ENCODE measurements at regions not wholly inside any gene's neighbourhood (a gene's known extent, or its start where the extent isn't known, plus 50 kb on each side); places are given as distances from the start of the nearest gene placed in this dataset.
A peak's percentile ranks its signal among the peaks of the same experiment; 100 is the strongest.

DNA sequence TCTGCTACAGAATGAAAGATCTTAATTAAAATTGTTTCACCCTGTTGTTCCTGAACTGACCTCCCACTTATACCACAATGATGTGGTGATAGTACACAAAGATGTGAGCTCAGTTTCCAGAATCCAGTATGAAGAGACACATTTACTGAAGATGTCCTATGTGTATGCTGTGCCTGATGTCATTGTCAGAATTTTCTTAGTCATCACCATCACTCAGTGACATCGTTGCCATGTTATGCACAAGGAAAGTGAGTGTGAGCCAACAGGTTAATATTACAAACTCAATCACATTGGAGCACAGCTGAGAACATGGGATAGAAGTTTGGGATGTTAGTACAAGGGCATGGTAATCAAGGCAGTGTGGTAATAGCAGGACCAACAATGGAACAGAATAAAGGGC is 199.7 kb upstream of the CHRNA7 start:
- Histone ChIP-seq H3K27ac (ENCODE audit: insufficient read depth in 1 of 2, low read depth in 1 of 2, low read length in 2 of 2, poor library complexity in 1 of 2, severe bottlenecking in 2 of 2) (no peak overlapping the region), H3K9me3 (ENCODE audit: control extremely low read depth in 1 of 5, control insufficient read depth in 4 of 5, insufficient read depth in 2 of 5, low read depth in 1 of 5, low read length in 4 of 5) (peaks cover 0 to 8% (median 0%) of the 10 kb centered on the region in 5 experiments), H3K36me3 (ENCODE audit: control insufficient read depth in 4 of 4, insufficient read depth in 4 of 4, low read length in 3 of 4) (no peaks in the 10 kb centered on the region), H3K4me1 (ENCODE audit: control extremely low read depth in 1 of 4, control insufficient read depth in 4 of 4, insufficient read depth in 4 of 4, low read length in 3 of 4) (no peaks in the 10 kb centered on the region), H3K27me3 (replicated peaks in 2 of 5; ENCODE audit: control insufficient read depth in 4 of 5, insufficient read depth in 5 of 5, low read length in 4 of 5) (peaks cover 0 to 2% (median 0%) of the 10 kb centered on the region in 5 experiments), H3K4me3 (ENCODE audit: control insufficient read depth in 1 of 7, extremely low read depth in 1 of 7, insufficient read depth in 4 of 7, low read depth in 2 of 7, low read length in 6 of 7) (no peak overlapping the region)
- DNase-seq: no peak
- whole genome bisulfite sequencing (ENCODE audit: insufficient coverage): no CpG with 5 or more reads among the region's 1 CpG
- CTCF ChIA-PET: no interaction called here
- POLR2A ChIA-PET: no interaction called here

DNA sequence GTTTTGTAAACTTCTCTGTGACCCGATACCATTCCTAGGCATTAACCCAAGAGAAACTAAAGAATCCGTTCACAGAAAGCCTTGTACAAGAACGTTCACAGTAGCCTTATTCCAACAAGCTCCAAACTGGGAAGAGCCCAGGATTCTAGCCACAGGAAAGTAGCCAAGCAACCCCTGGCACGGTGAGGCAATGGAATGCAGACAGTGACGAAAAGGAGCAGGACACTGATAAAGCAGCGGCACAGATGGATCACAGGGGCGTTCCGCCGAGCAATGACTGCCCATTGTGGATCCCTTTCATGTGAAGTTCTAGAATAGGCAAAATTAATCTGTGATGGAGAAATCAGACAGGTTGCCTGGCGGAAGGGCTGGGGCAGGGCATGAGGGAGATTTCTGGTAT is 198.7 kb upstream of the CHRNA7 start:
- Histone ChIP-seq H3K4me1 (ENCODE audit: control extremely low read depth in 1 of 4, control insufficient read depth in 4 of 4, insufficient read depth in 4 of 4, low read length in 3 of 4) (no peaks in the 10 kb centered on the region), H3K4me3 (ENCODE audit: control insufficient read depth in 1 of 7, extremely low read depth in 1 of 7, insufficient read depth in 4 of 7, low read depth in 2 of 7, low read length in 6 of 7) (no peak overlapping the region), H3K9me3 (ENCODE audit: control extremely low read depth in 1 of 5, control insufficient read depth in 4 of 5, insufficient read depth in 2 of 5, low read depth in 1 of 5, low read length in 4 of 5) (peaks cover 0 to 8% (median 0%) of the 10 kb centered on the region in 5 experiments), H3K27me3 (replicated peaks in 2 of 5; ENCODE audit: control insufficient read depth in 4 of 5, insufficient read depth in 5 of 5, low read length in 4 of 5) (peaks cover 0 to 2% (median 0%) of the 10 kb centered on the region in 5 experiments), H3K36me3 (ENCODE audit: control insufficient read depth in 4 of 4, insufficient read depth in 4 of 4, low read length in 3 of 4) (no peaks in the 10 kb centered on the region), H3K27ac (ENCODE audit: insufficient read depth in 1 of 2, low read depth in 1 of 2, low read length in 2 of 2, poor library complexity in 1 of 2, severe bottlenecking in 2 of 2) (no peak overlapping the region)
- WGBS (ENCODE audit: insufficient coverage): 97% methylated on average over 10 of the region's 10 CpGs
- ChIA-PET CTCF (no interaction called here), POLR2A (no interaction called here)
- DNase-seq: no peak

GRCh38 chr15:31834654-31835053 is 195.7 kb upstream of the CHRNA7 start:
- POLR2A ChIA-PET: no interaction called here
- peaks cover 0 to 8% (median 0%) of the 10 kb centered on the region in 5 experiments for H3K9me3 ChIP-seq (ENCODE audit: control extremely low read depth in 1 of 5, control insufficient read depth in 4 of 5, insufficient read depth in 2 of 5, low read depth in 1 of 5, low read length in 4 of 5)
- no peaks in the 10 kb centered on the region for H3K4me1 ChIP-seq (ENCODE audit: control extremely low read depth in 1 of 4, control insufficient read depth in 4 of 4, insufficient read depth in 4 of 4, low read length in 3 of 4)
- no peak overlapping the region for H3K27ac ChIP-seq (ENCODE audit: insufficient read depth in 1 of 2, low read depth in 1 of 2, low read length in 2 of 2, poor library complexity in 1 of 2, severe bottlenecking in 2 of 2)
- CTCF ChIA-PET: no interaction called here
- DNase-seq: no peak
- H3K27me3 ChIP-seq (replicated peaks in 2 of 5; ENCODE audit: control insufficient read depth in 4 of 5, insufficient read depth in 5 of 5, low read length in 4 of 5): peaks cover 0 to 2% (median 0%) of the 10 kb centered on the region in 5 experiments
- no peaks in the 10 kb centered on the region for H3K36me3 ChIP-seq (ENCODE audit: control insufficient read depth in 4 of 4, insufficient read depth in 4 of 4, low read length in 3 of 4)
- H3K4me3 ChIP-seq (ENCODE audit: control insufficient read depth in 1 of 7, extremely low read depth in 1 of 7, insufficient read depth in 4 of 7, low read depth in 2 of 7, low read length in 6 of 7): no peak overlapping the region
- WGBS (ENCODE audit: insufficient coverage): 100% methylated on average over 3 of the region's 3 CpGs

DNA sequence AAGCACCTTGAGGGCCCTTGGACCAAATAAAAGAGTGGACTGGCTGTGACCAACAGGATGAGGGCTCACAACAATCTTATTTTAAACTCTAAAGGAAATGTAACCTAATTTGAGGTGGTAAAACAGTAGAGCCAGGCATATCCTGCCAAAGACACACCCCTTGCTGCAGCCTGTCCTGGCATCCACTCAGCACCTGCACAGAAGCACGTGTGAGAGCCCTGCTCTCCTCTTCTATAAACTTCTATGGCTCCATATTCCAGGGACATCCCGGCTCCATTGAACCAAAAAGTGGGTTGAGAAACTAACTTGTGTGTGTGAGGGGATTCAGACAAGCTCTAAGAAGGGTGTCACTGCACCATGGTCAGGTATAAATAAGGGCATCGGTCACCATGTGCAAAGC is 190.9 kb upstream of the CHRNA7 start:
- POLR2A ChIA-PET: no interaction called here
- H3K27me3 ChIP-seq (replicated peaks in 2 of 5; ENCODE audit: control insufficient read depth in 4 of 5, insufficient read depth in 5 of 5, low read length in 4 of 5): no peaks in the 10 kb centered on the region
- H3K36me3 ChIP-seq (ENCODE audit: control insufficient read depth in 4 of 4, insufficient read depth in 4 of 4, low read length in 3 of 4): no peaks in the 10 kb centered on the region
- no CpG with 5 or more reads among the region's 3 CpGs for WGBS (ENCODE audit: insufficient coverage)
- no peak overlapping the region for H3K4me3 ChIP-seq (ENCODE audit: control insufficient read depth in 1 of 7, extremely low read depth in 1 of 7, insufficient read depth in 4 of 7, low read depth in 2 of 7, low read length in 6 of 7)
- DNase-seq: no peak
- H3K9me3 ChIP-seq (ENCODE audit: control extremely low read depth in 1 of 5, control insufficient read depth in 4 of 5, insufficient read depth in 2 of 5, low read depth in 1 of 5, low read length in 4 of 5): no peaks in the 10 kb centered on the region
- CTCF ChIA-PET: no interaction called here
- no peaks in the 10 kb centered on the region for H3K4me1 ChIP-seq (ENCODE audit: control extremely low read depth in 1 of 4, control insufficient read depth in 4 of 4, insufficient read depth in 4 of 4, low read length in 3 of 4)
- no peak overlapping the region for H3K27ac ChIP-seq (ENCODE audit: insufficient read depth in 1 of 2, low read depth in 1 of 2, low read length in 2 of 2, poor library complexity in 1 of 2, severe bottlenecking in 2 of 2)

DNA sequence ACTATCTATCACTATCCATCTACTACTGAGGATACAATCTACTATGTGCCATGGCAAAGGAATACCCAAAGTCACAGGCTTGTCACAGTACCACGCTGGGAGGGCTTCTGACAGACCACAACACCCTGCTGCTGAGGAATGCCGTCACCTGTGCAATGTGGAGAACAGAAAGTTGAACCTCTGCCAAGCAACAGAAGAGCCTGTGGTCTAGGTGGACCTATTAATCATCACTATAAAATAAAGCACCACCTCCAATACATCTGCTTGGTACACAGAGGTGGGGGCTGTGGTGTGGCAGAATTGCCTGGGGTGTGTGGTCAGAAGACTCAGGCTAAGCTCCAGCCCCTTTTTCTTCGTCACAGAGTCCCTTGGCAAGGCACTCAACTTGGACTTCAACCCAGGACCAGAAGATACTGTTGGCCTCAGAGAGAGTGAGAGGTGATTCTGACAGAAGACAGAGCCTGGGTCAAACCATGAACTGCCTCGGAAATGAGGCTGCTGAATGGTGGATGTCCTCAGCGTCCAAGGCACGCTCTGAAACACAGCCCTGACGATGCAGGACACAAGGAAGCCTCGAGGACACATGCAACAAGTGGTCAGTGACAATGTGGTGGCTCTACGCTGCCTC is 189.4 kb upstream of the CHRNA7 start:
- H3K9me3 ChIP-seq (ENCODE audit: control extremely low read depth in 1 of 5, control insufficient read depth in 4 of 5, insufficient read depth in 2 of 5, low read depth in 1 of 5, low read length in 4 of 5): no peaks in the 10 kb centered on the region
- ChIA-PET CTCF (no interaction called here), POLR2A (no interaction called here)
- WGBS (ENCODE audit: insufficient coverage): 88% methylated on average over 8 of the region's 9 CpGs
- H3K27ac ChIP-seq (ENCODE audit: insufficient read depth in 1 of 2, low read depth in 1 of 2, low read length in 2 of 2, poor library complexity in 1 of 2, severe bottlenecking in 2 of 2): no peak overlapping the region
- H3K4me1 ChIP-seq (ENCODE audit: control extremely low read depth in 1 of 4, control insufficient read depth in 4 of 4, insufficient read depth in 4 of 4, low read length in 3 of 4): no peaks in the 10 kb centered on the region
- no peaks in the 10 kb centered on the region for H3K27me3 ChIP-seq (replicated peaks in 2 of 5; ENCODE audit: control insufficient read depth in 4 of 5, insufficient read depth in 5 of 5, low read length in 4 of 5)
- peak in 1 of 3 donors; percentile 0 for DNase-seq
- H3K36me3 ChIP-seq (ENCODE audit: control insufficient read depth in 4 of 4, insufficient read depth in 4 of 4, low read length in 3 of 4): no peaks in the 10 kb centered on the region
- H3K4me3 ChIP-seq (ENCODE audit: control insufficient read depth in 1 of 7, extremely low read depth in 1 of 7, insufficient read depth in 4 of 7, low read depth in 2 of 7, low read length in 6 of 7): no peak overlapping the region

DNA sequence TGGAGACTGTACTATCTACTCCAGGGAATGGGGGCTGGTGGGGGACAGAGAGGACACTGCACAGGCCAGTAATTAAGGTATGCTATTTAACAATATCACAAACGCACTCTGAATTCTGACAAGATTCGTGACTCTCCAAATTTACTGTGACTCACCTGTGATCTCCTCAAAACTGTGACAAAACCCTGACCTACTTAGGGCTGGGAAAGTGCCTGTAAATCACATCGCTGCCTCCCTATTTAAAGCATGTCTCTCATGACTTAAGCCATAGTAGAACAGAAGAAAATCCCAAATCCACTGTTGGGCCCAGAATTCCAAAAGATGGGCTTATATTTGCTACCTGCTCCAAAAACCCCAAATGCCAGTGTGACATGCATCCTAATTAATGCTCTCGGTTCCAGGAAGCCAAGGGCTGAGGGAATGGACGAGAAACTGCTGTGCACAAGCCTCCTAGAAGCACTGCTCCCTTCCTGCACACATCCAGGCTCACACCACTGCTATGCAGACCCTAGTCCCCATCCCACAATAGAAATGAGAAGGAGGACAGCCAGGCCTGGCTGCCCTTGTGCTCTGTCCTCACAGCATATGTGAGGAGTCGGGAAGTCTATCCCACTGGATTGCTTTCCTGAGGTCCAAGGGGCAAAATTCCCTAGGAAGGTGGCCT is 187.7 kb upstream of the CHRNA7 start:
- no peak for DNase-seq
- Histone ChIP-seq H3K27ac (ENCODE audit: insufficient read depth in 1 of 2, low read depth in 1 of 2, low read length in 2 of 2, poor library complexity in 1 of 2, severe bottlenecking in 2 of 2) (no peak overlapping the region), H3K27me3 (replicated peaks in 2 of 5; ENCODE audit: control insufficient read depth in 4 of 5, insufficient read depth in 5 of 5, low read length in 4 of 5) (no peaks in the 10 kb centered on the region), H3K4me1 (ENCODE audit: control extremely low read depth in 1 of 4, control insufficient read depth in 4 of 4, insufficient read depth in 4 of 4, low read length in 3 of 4) (no peaks in the 10 kb centered on the region), H3K4me3 (ENCODE audit: control insufficient read depth in 1 of 7, extremely low read depth in 1 of 7, insufficient read depth in 4 of 7, low read depth in 2 of 7, low read length in 6 of 7) (no peak overlapping the region), H3K9me3 (ENCODE audit: control extremely low read depth in 1 of 5, control insufficient read depth in 4 of 5, insufficient read depth in 2 of 5, low read depth in 1 of 5, low read length in 4 of 5) (peaks cover 0 to 2% (median 0%) of the 10 kb centered on the region in 5 experiments), H3K36me3 (ENCODE audit: control insufficient read depth in 4 of 4, insufficient read depth in 4 of 4, low read length in 3 of 4) (no peaks in the 10 kb centered on the region)
- WGBS (ENCODE audit: insufficient coverage): 73% methylated on average over 5 of the region's 6 CpGs
- ChIA-PET CTCF (no interaction called here), POLR2A (no interaction called here)

DNA sequence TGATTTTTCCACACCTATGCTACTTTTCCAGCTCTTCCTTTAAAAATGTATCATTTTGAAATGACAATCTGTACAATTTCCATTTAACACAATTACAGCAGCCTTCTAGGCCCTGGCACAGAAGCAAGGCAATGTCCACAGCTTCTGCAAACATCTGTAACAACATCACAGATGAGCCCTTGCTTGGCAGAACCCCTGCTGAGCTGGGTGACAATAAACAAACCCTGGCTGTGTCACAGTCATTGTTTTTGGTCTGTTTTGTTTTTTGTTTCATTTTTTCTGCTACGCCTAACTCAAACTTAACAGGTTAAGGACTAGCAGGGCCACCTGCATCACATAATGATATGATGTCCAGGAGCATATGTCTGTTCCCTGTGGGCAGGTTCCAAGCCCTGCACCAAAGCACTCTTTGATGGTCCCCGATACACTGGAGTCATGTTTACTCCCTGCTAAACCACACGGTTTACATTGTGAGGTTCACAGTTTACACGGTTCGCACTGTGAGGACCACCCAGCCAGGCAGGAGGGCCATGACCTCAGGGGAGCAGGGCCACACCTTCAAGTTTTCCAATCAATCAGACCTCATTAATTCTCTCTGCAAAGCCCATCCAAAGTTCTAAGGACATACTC is 186.8 kb upstream of the CHRNA7 start:
- Histone ChIP-seq H3K4me3 (ENCODE audit: control insufficient read depth in 1 of 7, extremely low read depth in 1 of 7, insufficient read depth in 4 of 7, low read depth in 2 of 7, low read length in 6 of 7) (no peak overlapping the region), H3K27me3 (replicated peaks in 2 of 5; ENCODE audit: control insufficient read depth in 4 of 5, insufficient read depth in 5 of 5, low read length in 4 of 5) (no peaks in the 10 kb centered on the region), H3K9me3 (ENCODE audit: control extremely low read depth in 1 of 5, control insufficient read depth in 4 of 5, insufficient read depth in 2 of 5, low read depth in 1 of 5, low read length in 4 of 5) (peaks cover 0 to 2% (median 0%) of the 10 kb centered on the region in 5 experiments), H3K27ac (ENCODE audit: insufficient read depth in 1 of 2, low read depth in 1 of 2, low read length in 2 of 2, poor library complexity in 1 of 2, severe bottlenecking in 2 of 2) (no peak overlapping the region), H3K36me3 (ENCODE audit: control insufficient read depth in 4 of 4, insufficient read depth in 4 of 4, low read length in 3 of 4) (no peaks in the 10 kb centered on the region), H3K4me1 (ENCODE audit: control extremely low read depth in 1 of 4, control insufficient read depth in 4 of 4, insufficient read depth in 4 of 4, low read length in 3 of 4) (no peaks in the 10 kb centered on the region)
- ChIA-PET POLR2A (no interaction called here), CTCF (no interaction called here)
- DNase-seq: no peak
- 87% methylated on average over 5 of the region's 5 CpGs for WGBS (ENCODE audit: insufficient coverage)
